GM23338 (cell line): ENCODE measurements at regions not wholly inside any gene's neighbourhood (a gene's known extent, or its start where the extent isn't known, plus 50 kb on each side); places are given as distances from the start of the nearest gene placed in this dataset.

Experiments
- CREB1 ChIP-seq: fragments of 250-450 bp; sonication (Bioruptor Pico); IDR thresholded peaks from 2 replicates; pipeline ENCODE4 v1.5.0; 2020; ENCODE audit warnings: low read depth, mild to moderate bottlenecking, moderate library complexity
- EZH2 ChIP-seq: fragments of 200-600 bp; sonication (generic); IDR thresholded peaks from one replicate; pipeline ENCODE4 v1.8.0; 2017; ENCODE audit warnings: antibody characterized with exemption, mild to moderate bottlenecking, low read depth; ENCODE audit not compliant: unreplicated experiment
- EZH2phosphoT487 ChIP-seq: fragments of 200-600 bp; sonication (generic); IDR thresholded peaks from one replicate; pipeline ENCODE4 v1.8.1; 2018; ENCODE audit warnings: antibody characterized with exemption; ENCODE audit not compliant: unreplicated experiment
- JUNB ChIP-seq: IDR thresholded peaks from one replicate; pipeline ENCODE4 v1.6.1; 2016; ENCODE audit warnings: antibody characterized with exemption; ENCODE audit not compliant: unreplicated experiment
- POLR2AphosphoS5 ChIP-seq: IDR thresholded peaks from 2 replicates; pipeline ENCODE4 v1.6.1; 2016; ENCODE audit warnings: antibody characterized with exemption, low read depth
- STAT1 ChIP-seq: IDR thresholded peaks from one replicate; pipeline ENCODE4 v1.6.1; 2016; ENCODE audit warnings: antibody characterized with exemption; ENCODE audit not compliant: unreplicated experiment
- ZNF331 ChIP-seq: fragments of 250-450 bp; sonication (Bioruptor Pico); IDR thresholded peaks from 2 replicates; pipeline ENCODE4 v1.5.0; 2020; ENCODE audit warnings: low read depth, mild to moderate bottlenecking, moderate library complexity
- ZNF462 ChIP-seq: fragments of 250-450 bp; sonication (Bioruptor Pico); IDR thresholded peaks from 2 replicates; pipeline ENCODE4 v1.5.0; 2020; ENCODE audit warnings: mild to moderate bottlenecking, moderate library complexity
- TF ChIP-seq, protein P1 (sequence below), 2 experiments: fragments of 200-600 bp in 1 of 2; sonication (generic) in 1 of 2; conservative IDR thresholded peaks; 2 replicates each; pipeline versions ENCODE4 v1.5.1 to v1.6.1; 2016 to 2017; ENCODE audit warnings: antibody characterized with exemption in 2 of 2, low read depth in 2 of 2, mild to moderate bottlenecking in 2 of 2, moderate library complexity in 1 of 2
- TF ChIP-seq, protein P2 (sequence below): IDR thresholded peaks from one replicate; pipeline ENCODE4 v1.6.1; 2018; ENCODE audit warnings: antibody characterized with exemption; ENCODE audit not compliant: unreplicated experiment
- TF ChIP-seq, protein P3 (sequence below): IDR thresholded peaks from 2 replicates; pipeline ENCODE4 v1.6.1; 2016; ENCODE audit warnings: antibody characterized with exemption

DNA sequence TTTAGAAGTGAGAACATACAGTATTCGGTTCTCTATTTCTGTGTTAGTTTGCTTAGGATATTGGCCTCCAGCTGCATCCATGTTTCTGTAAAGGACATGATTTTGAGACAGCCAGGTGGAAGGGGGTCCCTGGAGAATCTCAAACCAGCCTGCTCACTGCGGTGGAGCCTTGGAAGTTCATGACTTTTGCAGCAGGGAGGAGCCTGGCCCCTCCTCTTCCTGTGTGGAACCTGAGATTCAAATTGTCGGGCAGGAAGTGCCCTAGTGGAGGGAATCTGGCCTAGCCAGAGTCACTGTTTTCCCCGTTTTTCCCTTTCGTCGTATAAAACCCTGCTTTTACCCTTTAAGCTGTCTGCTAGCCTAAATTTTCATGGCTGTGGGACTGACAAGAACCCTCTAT is 762.6 kb downstream of the PCDH18 start:
- TF ChIP-seq, protein P1, sequence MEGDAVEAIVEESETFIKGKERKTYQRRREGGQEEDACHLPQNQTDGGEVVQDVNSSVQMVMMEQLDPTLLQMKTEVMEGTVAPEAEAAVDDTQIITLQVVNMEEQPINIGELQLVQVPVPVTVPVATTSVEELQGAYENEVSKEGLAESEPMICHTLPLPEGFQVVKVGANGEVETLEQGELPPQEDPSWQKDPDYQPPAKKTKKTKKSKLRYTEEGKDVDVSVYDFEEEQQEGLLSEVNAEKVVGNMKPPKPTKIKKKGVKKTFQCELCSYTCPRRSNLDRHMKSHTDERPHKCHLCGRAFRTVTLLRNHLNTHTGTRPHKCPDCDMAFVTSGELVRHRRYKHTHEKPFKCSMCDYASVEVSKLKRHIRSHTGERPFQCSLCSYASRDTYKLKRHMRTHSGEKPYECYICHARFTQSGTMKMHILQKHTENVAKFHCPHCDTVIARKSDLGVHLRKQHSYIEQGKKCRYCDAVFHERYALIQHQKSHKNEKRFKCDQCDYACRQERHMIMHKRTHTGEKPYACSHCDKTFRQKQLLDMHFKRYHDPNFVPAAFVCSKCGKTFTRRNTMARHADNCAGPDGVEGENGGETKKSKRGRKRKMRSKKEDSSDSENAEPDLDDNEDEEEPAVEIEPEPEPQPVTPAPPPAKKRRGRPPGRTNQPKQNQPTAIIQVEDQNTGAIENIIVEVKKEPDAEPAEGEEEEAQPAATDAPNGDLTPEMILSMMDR (conservative IDR thresholded peaks at IDR 0.05; ENCODE audit: low read depth in 2 of 2) = no peak
- no peak for TF ChIP-seq EZH2
- TF ChIP-seq CREB1 = no peak
- no peak for TF ChIP-seq POLR2AphosphoS5
- TF ChIP-seq, protein P2, sequence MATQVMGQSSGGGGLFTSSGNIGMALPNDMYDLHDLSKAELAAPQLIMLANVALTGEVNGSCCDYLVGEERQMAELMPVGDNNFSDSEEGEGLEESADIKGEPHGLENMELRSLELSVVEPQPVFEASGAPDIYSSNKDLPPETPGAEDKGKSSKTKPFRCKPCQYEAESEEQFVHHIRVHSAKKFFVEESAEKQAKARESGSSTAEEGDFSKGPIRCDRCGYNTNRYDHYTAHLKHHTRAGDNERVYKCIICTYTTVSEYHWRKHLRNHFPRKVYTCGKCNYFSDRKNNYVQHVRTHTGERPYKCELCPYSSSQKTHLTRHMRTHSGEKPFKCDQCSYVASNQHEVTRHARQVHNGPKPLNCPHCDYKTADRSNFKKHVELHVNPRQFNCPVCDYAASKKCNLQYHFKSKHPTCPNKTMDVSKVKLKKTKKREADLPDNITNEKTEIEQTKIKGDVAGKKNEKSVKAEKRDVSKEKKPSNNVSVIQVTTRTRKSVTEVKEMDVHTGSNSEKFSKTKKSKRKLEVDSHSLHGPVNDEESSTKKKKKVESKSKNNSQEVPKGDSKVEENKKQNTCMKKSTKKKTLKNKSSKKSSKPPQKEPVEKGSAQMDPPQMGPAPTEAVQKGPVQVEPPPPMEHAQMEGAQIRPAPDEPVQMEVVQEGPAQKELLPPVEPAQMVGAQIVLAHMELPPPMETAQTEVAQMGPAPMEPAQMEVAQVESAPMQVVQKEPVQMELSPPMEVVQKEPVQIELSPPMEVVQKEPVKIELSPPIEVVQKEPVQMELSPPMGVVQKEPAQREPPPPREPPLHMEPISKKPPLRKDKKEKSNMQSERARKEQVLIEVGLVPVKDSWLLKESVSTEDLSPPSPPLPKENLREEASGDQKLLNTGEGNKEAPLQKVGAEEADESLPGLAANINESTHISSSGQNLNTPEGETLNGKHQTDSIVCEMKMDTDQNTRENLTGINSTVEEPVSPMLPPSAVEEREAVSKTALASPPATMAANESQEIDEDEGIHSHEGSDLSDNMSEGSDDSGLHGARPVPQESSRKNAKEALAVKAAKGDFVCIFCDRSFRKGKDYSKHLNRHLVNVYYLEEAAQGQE = no peak
- TF ChIP-seq ZNF462 (CRISPR knock-in tag) = no peak
- no peak for TF ChIP-seq STAT1
- TF ChIP-seq EZH2phosphoT487 = no peak
- TF ChIP-seq, protein P3, sequence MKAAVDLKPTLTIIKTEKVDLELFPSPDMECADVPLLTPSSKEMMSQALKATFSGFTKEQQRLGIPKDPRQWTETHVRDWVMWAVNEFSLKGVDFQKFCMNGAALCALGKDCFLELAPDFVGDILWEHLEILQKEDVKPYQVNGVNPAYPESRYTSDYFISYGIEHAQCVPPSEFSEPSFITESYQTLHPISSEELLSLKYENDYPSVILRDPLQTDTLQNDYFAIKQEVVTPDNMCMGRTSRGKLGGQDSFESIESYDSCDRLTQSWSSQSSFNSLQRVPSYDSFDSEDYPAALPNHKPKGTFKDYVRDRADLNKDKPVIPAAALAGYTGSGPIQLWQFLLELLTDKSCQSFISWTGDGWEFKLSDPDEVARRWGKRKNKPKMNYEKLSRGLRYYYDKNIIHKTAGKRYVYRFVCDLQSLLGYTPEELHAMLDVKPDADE = no peak
- TF ChIP-seq JUNB = no peak
- no peak for TF ChIP-seq ZNF331 (CRISPR knock-in tag)
